ENCODE measurements at regions not wholly inside any gene's neighbourhood (a gene's known extent, or its start where the extent isn't known, plus 50 kb on each side); places are given as distances from the start of the nearest gene placed in this dataset.

GRCh38 chr12:89991807-89992590, 283.4 kb upstream of the ATP2B1 start:
- TF ChIP-seq EZH2phosphoT487 (IDR thresholded peaks at IDR 0.05; ENCODE audit: low read depth) (no peak), CTCF (IDR thresholded peaks at IDR 0.05; ENCODE audit: low read depth, low read length) (no peak)
- H3K9ac ChIP-seq (ENCODE audit: low read length), result no peak overlapping the region
- H2AFZ ChIP-seq (ENCODE audit: low read depth, low read length), result no peak overlapping the region
- no peak overlapping the region for H3K4me2 ChIP-seq (ENCODE audit: low read length)
- no peaks in the 10 kb centered on the region for H3K4me1 ChIP-seq (ENCODE audit: low read length)
- no peak overlapping the region for H3K4me3 ChIP-seq (ENCODE audit: low read length)
- H3K9me3 ChIP-seq (ENCODE audit: insufficient read depth, low read length), result no peaks in the 10 kb centered on the region
- H3K79me2 ChIP-seq (ENCODE audit: low read length), result no peaks in the 10 kb centered on the region
- H4K20me1 ChIP-seq (ENCODE audit: insufficient read depth, low read length), result no peaks in the 10 kb centered on the region
- no peaks in the 10 kb centered on the region for H3K36me3 ChIP-seq (replicated peaks; ENCODE audit: low read depth, low read length)
- H3K27ac ChIP-seq (ENCODE audit: low read length), result no peak overlapping the region
- H3K27me3 ChIP-seq (ENCODE audit: low read depth, low read length), result no peaks in the 10 kb centered on the region

- no peak overlapping the region for H3K4me2 ChIP-seq (ENCODE audit: low read length)
- H3K27ac ChIP-seq (ENCODE audit: low read length), result no peak overlapping the region
- no peaks in the 10 kb centered on the region for H3K9me3 ChIP-seq (ENCODE audit: insufficient read depth, low read length)
- no peak overlapping the region for H3K9ac ChIP-seq (ENCODE audit: low read length)
- H3K27me3 ChIP-seq (ENCODE audit: low read depth, low read length), result no peaks in the 10 kb centered on the region
- H4K20me1 ChIP-seq (ENCODE audit: insufficient read depth, low read length), result no peaks in the 10 kb centered on the region
- no peaks in the 10 kb centered on the region for H3K79me2 ChIP-seq (ENCODE audit: low read length)
- H3K4me3 ChIP-seq (ENCODE audit: low read length), result no peak overlapping the region
- H2AFZ ChIP-seq (ENCODE audit: low read depth, low read length), result no peak overlapping the region
- H3K4me1 ChIP-seq (ENCODE audit: low read length), result peaks cover 7% of the 10 kb centered on the region
- TF ChIP-seq EZH2phosphoT487 (IDR thresholded peaks at IDR 0.05; ENCODE audit: low read depth), result no peak
- TF ChIP-seq CTCF (IDR thresholded peaks at IDR 0.05; ENCODE audit: low read depth, low read length), result no peak
- no peaks in the 10 kb centered on the region for H3K36me3 ChIP-seq (replicated peaks; ENCODE audit: low read depth, low read length)
Observed at GRCh38 chr12:89988188-89988915, 279.7 kb upstream of the ATP2B1 start.

GRCh38 chr12:89985935-89986334, 277.3 kb upstream of the ATP2B1 start:
- TF ChIP-seq EZH2phosphoT487 (IDR thresholded peaks at IDR 0.05; ENCODE audit: low read depth) (no peak), CTCF (IDR thresholded peaks at IDR 0.05; ENCODE audit: low read depth, low read length) (no peak)
- H3K9me3 ChIP-seq (ENCODE audit: insufficient read depth, low read length), result no peaks in the 10 kb centered on the region
- H3K36me3 ChIP-seq (replicated peaks; ENCODE audit: low read depth, low read length), result no peaks in the 10 kb centered on the region
- H2AFZ ChIP-seq (ENCODE audit: low read depth, low read length), result no peak overlapping the region
- no peaks in the 10 kb centered on the region for H3K27me3 ChIP-seq (ENCODE audit: low read depth, low read length)
- H3K27ac ChIP-seq (ENCODE audit: low read length), result no peak overlapping the region
- no peaks in the 10 kb centered on the region for H3K79me2 ChIP-seq (ENCODE audit: low read length)
- no peak overlapping the region for H3K4me3 ChIP-seq (ENCODE audit: low read length)
- H3K9ac ChIP-seq (ENCODE audit: low read length), result no peak overlapping the region
- peaks cover 8% of the 10 kb centered on the region for H3K4me1 ChIP-seq (ENCODE audit: low read length)
- no peak overlapping the region for H3K4me2 ChIP-seq (ENCODE audit: low read length)
- H4K20me1 ChIP-seq (ENCODE audit: insufficient read depth, low read length), result no peaks in the 10 kb centered on the region

- TF ChIP-seq EZH2phosphoT487 (IDR thresholded peaks at IDR 0.05; ENCODE audit: low read depth), result no peak
- TF ChIP-seq CTCF (IDR thresholded peaks at IDR 0.05; ENCODE audit: low read depth, low read length), result no peak
- H2AFZ ChIP-seq (ENCODE audit: low read depth, low read length), result no peak overlapping the region
- H3K27ac ChIP-seq (ENCODE audit: low read length), result no peak overlapping the region
- no peaks in the 10 kb centered on the region for H3K27me3 ChIP-seq (ENCODE audit: low read depth, low read length)
- H3K4me3 ChIP-seq (ENCODE audit: low read length), result no peak overlapping the region
- H3K9me3 ChIP-seq (ENCODE audit: insufficient read depth, low read length), result no peaks in the 10 kb centered on the region
- H3K36me3 ChIP-seq (replicated peaks; ENCODE audit: low read depth, low read length), result no peaks in the 10 kb centered on the region
- H3K4me1 ChIP-seq (ENCODE audit: low read length), result peaks cover 8% of the 10 kb centered on the region
- no peak overlapping the region for H3K9ac ChIP-seq (ENCODE audit: low read length)
- no peak overlapping the region for H3K4me2 ChIP-seq (ENCODE audit: low read length)
- no peaks in the 10 kb centered on the region for H3K79me2 ChIP-seq (ENCODE audit: low read length)
- H4K20me1 ChIP-seq (ENCODE audit: insufficient read depth, low read length), result no peaks in the 10 kb centered on the region
Observed at GRCh38 chr12:89984846-89985245, 276.2 kb upstream of the ATP2B1 start.
